K562 (cell line): ENCODE measurements at regions not wholly inside any gene's neighbourhood (a gene's known extent, or its start where the extent isn't known, plus 50 kb on each side); places are given as distances from the start of the nearest gene placed in this dataset.

Source experiments
- ATAC-seq: fragments of 200-7000 bp; cut with Tn5 transposase; 3 replicates; pipeline ENCODE4 v1.9.1; 2020; ENCODE audit warnings: moderate library complexity
- BruUV-seq: library from RNA; stranded (reverse); fragments of 400-500 nt; replicated peaks from 2 replicates; lab custom pipeline; 2021; lab: Mats Ljungman, UMichigan
- CTCF ChIA-PET: fragments of 300-600 bp; formaldehyde crosslinking; extraction: SDS; loops from one replicate; lab custom pipeline; 2021; ENCODE audit warnings: low intra/inter-chr PET ratio; lab: Yijun Ruan, JAX
- POLR2A ChIA-PET: fragments of 300-600, 350-650 bp; sonication (Branson Sonifier 250); formaldehyde crosslinking; extraction: SDS; loops from one replicate; lab custom pipeline; 2021; ENCODE audit warnings: antibody characterized with exemption, inconsistent platforms; lab: Yijun Ruan, JAX
- DNase-seq, 4 experiments: peaks; one replicate each; pipeline versions ENCODE4 v3.0.0 to v3.0.0-alpha.2; 2011 to 2018; ENCODE audit warnings: low spot score in 3 of 4, mixed read lengths in 3 of 4; ENCODE audit errors: extremely low read depth in 1 of 4
- FAIRE-seq: peaks from 2 replicates; lab custom pipeline; 2011; peaks lifted over from hg19 to GRCh38; lab: Jason Lieb, UNC
- H2AFZ ChIP-seq: 2 replicates; pipeline ENCODE4 v1.6.0; 2011; ENCODE audit warnings: low read depth, low read length, control low read depth, inconsistent platforms
- H3K27ac ChIP-seq: fragments of 200-600 bp; 3 replicates; pipeline ENCODE4 v1.8.0; 2011; ENCODE audit warnings: low read depth, mild to moderate bottlenecking, control low read depth, inconsistent platforms, low read length, moderate library complexity, mixed read lengths; ENCODE audit errors: extremely low read depth
- H3K27me3 ChIP-seq, 2 experiments: fragments of 300-600 bp in 1 of 2; 2 replicates in 1 of 2; 3 replicates in 1 of 2; pipeline versions ENCODE4 v1.6.0 to v1.8.0; 2011; ENCODE audit warnings: inconsistent platforms in 2 of 2, low read length in 2 of 2, mild to moderate bottlenecking in 1 of 2, mixed read lengths in 1 of 2, moderate library complexity in 1 of 2; ENCODE audit not compliant: control insufficient read depth in 2 of 2, insufficient read depth in 2 of 2
- H3K36me3 ChIP-seq: fragments of 300-600 bp; 3 replicates; pipeline ENCODE4 v1.8.0; 2011; ENCODE audit warnings: mild to moderate bottlenecking, low read length, inconsistent platforms; ENCODE audit not compliant: control insufficient read depth, insufficient read depth
- H3K4me1 ChIP-seq, 2 experiments: fragments of 200-600 bp in 1 of 2; replicated peaks in 1 of 2; 2 replicates in 1 of 2; 3 replicates in 1 of 2; pipeline versions ENCODE4 v1.5.1 to v1.8.0; 2011; ENCODE audit warnings: inconsistent platforms in 2 of 2, low read length in 2 of 2, mild to moderate bottlenecking in 1 of 2, mixed read lengths in 1 of 2, moderate library complexity in 1 of 2; ENCODE audit not compliant: control insufficient read depth in 2 of 2, insufficient read depth in 2 of 2
- H3K4me2 ChIP-seq: 2 replicates; pipeline ENCODE4 v1.6.1; 2011; ENCODE audit warnings: low read length, control low read depth, inconsistent platforms, mixed read lengths; ENCODE audit not compliant: insufficient read depth
- H3K4me3 ChIP-seq: fragments of 200-600 bp; sonication (generic), shearing (Covaris generic); 2 replicates; pipeline ENCODE4 v1.5.1; 2016; ENCODE audit warnings: control low read depth, inconsistent platforms
- H3K79me2 ChIP-seq: fragments of 200-600 bp; 3 replicates; pipeline ENCODE4 v1.8.0; 2011; ENCODE audit warnings: low read length, inconsistent platforms; ENCODE audit not compliant: control insufficient read depth, insufficient read depth
- H3K9ac ChIP-seq, 2 experiments: 2 replicates each; pipeline versions ENCODE4 v1.6.0 to v1.6.1; 2011; ENCODE audit warnings: low read depth in 2 of 2, low read length in 2 of 2, control low read depth in 1 of 2, inconsistent platforms in 1 of 2, mild to moderate bottlenecking in 1 of 2, mixed read lengths in 1 of 2; ENCODE audit not compliant: insufficient read depth in 1 of 2
- H3K9me1 ChIP-seq: one replicate; pipeline ENCODE4 v1.6.0; 2011; ENCODE audit warnings: inconsistent platforms, mild to moderate bottlenecking, low read length, moderate library complexity; ENCODE audit not compliant: control insufficient read depth, insufficient read depth
- H3K9me3 ChIP-seq: replicated peaks from 2 replicates; pipeline ENCODE4 v1.5.1; 2011; ENCODE audit warnings: low read depth, low read length, inconsistent platforms; ENCODE audit not compliant: control insufficient read depth, insufficient read depth
- H4K20me1 ChIP-seq: replicated peaks from 2 replicates; pipeline ENCODE4 v1.6.1; 2011; ENCODE audit warnings: low read length, inconsistent platforms, mixed read lengths; ENCODE audit not compliant: control insufficient read depth, insufficient read depth
- ELF2 ChIP-seq: fragments of 250-450 bp; sonication (Bioruptor Pico); IDR thresholded peaks from 2 replicates; pipeline ENCODE4 v1.5.0; 2021; ENCODE audit warnings: mild to moderate bottlenecking
- PTRF ChIP-seq: fragments of 450-650 bp; IDR thresholded peaks from 2 replicates; pipeline ENCODE4 v1.6.1; 2016; ENCODE audit warnings: mild to moderate bottlenecking, missing genetic modification characterization, missing compliant biosample characterization
- SPI1 ChIP-seq: IDR thresholded peaks from 2 replicates; pipeline ENCODE4 v1.6.1; 2011; ENCODE audit warnings: low read depth, low read length, control low read depth, borderline replicate concordance
- ZNF134 ChIP-seq: fragments of 250-450 bp; sonication (Bioruptor Pico); conservative IDR thresholded peaks from 2 replicates; pipeline ENCODE4 v1.4.0; 2020
- in situ Hi-C: fragments of 300-500 bp; cut with MboI; formaldehyde crosslinking; loops from 4 replicates; pipeline ENCODE4 v1.15.0; 2018; ENCODE audit warnings: inconsistent platforms, mixed read lengths
- intact Hi-C: fragments of 100-400 bp; cut with micrococcal nuclease; formaldehyde crosslinking; loops from 2 replicates; pipeline ENCODE4 v1.14.2; 2022
- TF ChIP-seq, protein P1 (sequence below): fragments of 450-650 bp; formaldehyde crosslinking; IDR thresholded peaks from 2 replicates; pipeline ENCODE4 v1.4.0; 2020; ENCODE audit warnings: mild to moderate bottlenecking, moderate library complexity
- TF ChIP-seq, protein P2 (sequence below): sonication (generic); formaldehyde crosslinking; IDR thresholded peaks from 2 replicates; pipeline ENCODE4 v1.9.0; 2022; ENCODE audit warnings: mild to moderate bottlenecking, missing genetic modification reagents
- TF ChIP-seq, protein P3 (sequence below): sonication (generic); formaldehyde crosslinking; IDR thresholded peaks from 2 replicates; pipeline ENCODE4 v1.8.0; 2022; ENCODE audit warnings: missing genetic modification reagents, mild to moderate bottlenecking, borderline replicate concordance

DNA sequence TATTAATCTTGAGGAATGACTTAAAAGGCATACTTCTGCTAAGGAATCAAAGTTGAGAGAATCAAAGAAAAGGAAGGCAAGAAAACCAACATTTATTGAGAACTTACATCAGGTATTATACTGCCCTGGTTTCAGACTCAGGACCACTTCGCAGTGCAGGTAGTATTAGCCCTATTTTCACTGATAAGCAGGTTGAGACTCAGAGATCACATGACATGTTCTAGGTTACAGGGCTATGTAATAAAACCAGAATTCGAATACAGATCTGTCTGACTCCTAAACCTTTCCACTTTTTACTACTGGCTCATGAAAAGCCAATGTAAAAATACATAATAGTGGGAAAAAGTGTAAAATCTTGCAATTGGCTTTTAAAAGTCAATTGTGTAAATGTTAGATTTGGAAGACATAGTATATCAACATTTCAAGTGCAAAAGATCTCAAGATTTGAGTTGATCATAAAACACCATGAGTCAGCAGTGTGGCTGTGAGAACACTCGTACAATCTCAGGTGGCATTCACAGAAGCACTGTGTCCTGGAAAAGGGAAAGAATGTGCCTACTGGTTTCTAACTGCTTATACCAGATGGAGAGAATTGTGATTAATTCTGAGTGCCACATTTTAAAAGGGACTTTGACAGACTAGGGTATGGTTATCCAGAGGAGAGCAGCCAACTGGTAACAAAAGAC is 195.8 kb upstream of the MKLN1 start (continued):
- TF ChIP-seq, protein P1, sequence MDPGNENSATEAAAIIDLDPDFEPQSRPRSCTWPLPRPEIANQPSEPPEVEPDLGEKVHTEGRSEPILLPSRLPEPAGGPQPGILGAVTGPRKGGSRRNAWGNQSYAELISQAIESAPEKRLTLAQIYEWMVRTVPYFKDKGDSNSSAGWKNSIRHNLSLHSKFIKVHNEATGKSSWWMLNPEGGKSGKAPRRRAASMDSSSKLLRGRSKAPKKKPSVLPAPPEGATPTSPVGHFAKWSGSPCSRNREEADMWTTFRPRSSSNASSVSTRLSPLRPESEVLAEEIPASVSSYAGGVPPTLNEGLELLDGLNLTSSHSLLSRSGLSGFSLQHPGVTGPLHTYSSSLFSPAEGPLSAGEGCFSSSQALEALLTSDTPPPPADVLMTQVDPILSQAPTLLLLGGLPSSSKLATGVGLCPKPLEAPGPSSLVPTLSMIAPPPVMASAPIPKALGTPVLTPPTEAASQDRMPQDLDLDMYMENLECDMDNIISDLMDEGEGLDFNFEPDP (CRISPR knock-in tag): no peak
- TF ChIP-seq ELF2: 0 out of 2 replicates have a peak, but pooled peaks have one; percentile 19
- TF ChIP-seq SPI1: no peak
- TF ChIP-seq PTRF: no peak
- no peak for TF ChIP-seq ZNF134 (CRISPR knock-in tag)

DNA sequence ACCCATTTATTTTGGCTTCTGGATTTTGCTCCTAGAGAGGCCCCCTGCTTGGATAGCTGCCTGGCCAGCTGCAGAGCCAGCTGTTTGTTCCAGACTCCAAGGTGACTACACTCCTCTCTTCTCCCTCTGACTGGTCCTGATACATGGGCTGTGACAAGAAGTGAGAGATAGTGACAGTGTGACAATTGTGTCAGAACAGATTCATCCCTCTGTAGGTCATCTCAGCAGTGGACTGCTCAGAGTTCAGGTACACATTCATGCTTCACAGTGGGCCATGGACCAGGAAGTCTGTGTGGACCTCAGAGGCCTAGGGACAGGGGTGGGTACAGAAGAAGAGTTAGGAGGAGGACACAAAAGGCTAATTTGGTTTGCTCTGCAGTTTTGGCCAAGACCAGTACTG is 188.2 kb upstream of the MKLN1 start:
- Histone ChIP-seq H3K36me3 (no peaks in the 10 kb centered on the region), H4K20me1 (no peaks in the 10 kb centered on the region), H3K4me3 (no peak overlapping the region), H3K27me3 (peaks cover 9 to 17% of the 10 kb centered on the region in 2 experiments; a peak in 3 of 5 replicates), H3K79me2 (no peaks in the 10 kb centered on the region), H3K9me3 (no peaks in the 10 kb centered on the region), H3K9me1 (no peaks in the 10 kb centered on the region), H2AFZ (no peak overlapping the region), H3K9ac (no peak overlapping the region), H3K4me2 (no peak overlapping the region), H3K4me1 (peaks cover 5 to 18% of the 10 kb centered on the region in 2 experiments), H3K27ac (no peak overlapping the region)
- TF ChIP-seq, protein P2, sequence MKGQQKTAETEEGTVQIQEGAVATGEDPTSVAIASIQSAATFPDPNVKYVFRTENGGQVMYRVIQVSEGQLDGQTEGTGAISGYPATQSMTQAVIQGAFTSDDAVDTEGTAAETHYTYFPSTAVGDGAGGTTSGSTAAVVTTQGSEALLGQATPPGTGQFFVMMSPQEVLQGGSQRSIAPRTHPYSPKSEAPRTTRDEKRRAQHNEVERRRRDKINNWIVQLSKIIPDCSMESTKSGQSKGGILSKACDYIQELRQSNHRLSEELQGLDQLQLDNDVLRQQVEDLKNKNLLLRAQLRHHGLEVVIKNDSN (CRISPR knock-in tag): peak; percentile 36; the same call in 1 of the 2 replicates
- TF ChIP-seq, protein P3, sequence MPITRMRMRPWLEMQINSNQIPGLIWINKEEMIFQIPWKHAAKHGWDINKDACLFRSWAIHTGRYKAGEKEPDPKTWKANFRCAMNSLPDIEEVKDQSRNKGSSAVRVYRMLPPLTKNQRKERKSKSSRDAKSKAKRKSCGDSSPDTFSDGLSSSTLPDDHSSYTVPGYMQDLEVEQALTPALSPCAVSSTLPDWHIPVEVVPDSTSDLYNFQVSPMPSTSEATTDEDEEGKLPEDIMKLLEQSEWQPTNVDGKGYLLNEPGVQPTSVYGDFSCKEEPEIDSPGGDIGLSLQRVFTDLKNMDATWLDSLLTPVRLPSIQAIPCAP (CRISPR knock-in tag): no peak
- no TSS peak for BruUV-seq
- in situ Hi-C loops (no loop called here), intact Hi-C loops (no loop called here)
- no peak for ATAC-seq
- DNase-seq: no peak
- ChIA-PET CTCF (no interaction called here), POLR2A (interaction anchor here (0.6 kb wide), 2 partner anchors 304 to 372 kb away, joined by 3 to 7 read pairs; no protein-coding TSS in a partner anchor)
- FAIRE-seq: no peak
